ENCODE measurements at regions not wholly inside any gene's neighbourhood (a gene's known extent, or its start where the extent isn't known, plus 50 kb on each side); places are given as distances from the start of the nearest gene placed in this dataset.

DNA sequence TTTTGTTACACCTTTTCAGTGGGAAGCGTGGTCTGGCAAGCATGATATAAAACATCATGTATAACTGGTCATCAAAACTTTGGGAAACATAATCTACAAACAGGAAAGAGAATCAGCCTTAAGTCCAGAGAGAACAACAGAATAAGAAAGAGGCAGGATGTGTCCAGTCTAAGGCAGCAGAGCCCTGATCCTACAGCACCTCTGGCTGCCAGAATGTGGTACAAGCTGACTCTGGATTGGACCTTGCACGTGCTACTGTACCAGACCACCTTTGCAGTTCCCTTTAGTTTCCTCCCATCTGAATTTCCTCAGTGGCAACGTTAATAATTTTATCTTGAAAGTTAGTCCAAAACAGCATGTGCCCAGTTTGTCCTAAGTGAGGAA lies 824.6 kb upstream of the IGFBP3 start:
- in situ Hi-C loops (cut with HindIII; ENCODE audit: low sequenced_read_pairs): no loop called here

DNA sequence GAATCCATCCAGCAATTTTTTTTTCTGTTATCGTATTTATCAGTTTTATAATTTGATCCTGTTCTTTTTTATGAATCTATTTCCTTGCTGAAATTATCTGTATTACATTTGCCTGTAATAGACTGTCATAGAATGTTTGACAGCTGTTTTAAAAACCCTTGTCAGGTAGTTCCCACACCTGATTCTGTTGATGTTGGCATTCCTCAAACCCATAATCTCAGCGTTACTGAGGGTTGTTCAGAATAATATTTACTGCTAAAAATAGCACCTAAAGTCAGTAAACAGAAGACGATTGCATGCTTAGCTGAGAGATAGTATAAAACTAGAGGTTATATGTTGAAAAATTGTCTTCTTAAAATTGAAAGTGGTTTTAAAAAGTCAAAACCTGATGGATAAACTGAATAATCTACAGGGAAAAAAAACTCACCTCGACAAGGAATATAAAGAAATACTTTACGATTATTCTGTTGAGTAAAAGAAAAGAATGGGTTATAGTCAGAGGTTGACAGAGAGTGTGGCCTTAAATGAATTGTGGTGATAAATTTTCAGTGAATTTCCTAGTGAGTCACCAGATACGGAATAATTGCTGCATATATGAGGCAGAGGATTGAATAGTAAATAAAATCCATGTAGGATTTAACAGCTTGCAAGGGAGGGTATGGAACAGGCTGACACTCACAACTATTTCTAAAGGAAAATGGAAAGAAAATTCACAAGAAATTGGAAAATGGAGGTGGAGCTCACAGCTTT lies 824.1 kb upstream of the IGFBP3 start:
- in situ Hi-C loops (cut with HindIII; ENCODE audit: low sequenced_read_pairs): no loop called here

- in situ Hi-C loops (cut with HindIII; ENCODE audit: low sequenced_read_pairs): no loop called here
These were observed 821.5 kb upstream of the IGFBP3 start for GRCh38 chr7:46742601-46743000.

- in situ Hi-C loops (cut with HindIII; ENCODE audit: low sequenced_read_pairs): no loop called here
These were observed 821.0 kb upstream of the IGFBP3 start for GRCh38 chr7:46741938-46742540.

- in situ Hi-C loops (cut with HindIII; ENCODE audit: low sequenced_read_pairs): no loop called here
These were observed 820.1 kb upstream of the IGFBP3 start for GRCh38 chr7:46741181-46741580.

DNA sequence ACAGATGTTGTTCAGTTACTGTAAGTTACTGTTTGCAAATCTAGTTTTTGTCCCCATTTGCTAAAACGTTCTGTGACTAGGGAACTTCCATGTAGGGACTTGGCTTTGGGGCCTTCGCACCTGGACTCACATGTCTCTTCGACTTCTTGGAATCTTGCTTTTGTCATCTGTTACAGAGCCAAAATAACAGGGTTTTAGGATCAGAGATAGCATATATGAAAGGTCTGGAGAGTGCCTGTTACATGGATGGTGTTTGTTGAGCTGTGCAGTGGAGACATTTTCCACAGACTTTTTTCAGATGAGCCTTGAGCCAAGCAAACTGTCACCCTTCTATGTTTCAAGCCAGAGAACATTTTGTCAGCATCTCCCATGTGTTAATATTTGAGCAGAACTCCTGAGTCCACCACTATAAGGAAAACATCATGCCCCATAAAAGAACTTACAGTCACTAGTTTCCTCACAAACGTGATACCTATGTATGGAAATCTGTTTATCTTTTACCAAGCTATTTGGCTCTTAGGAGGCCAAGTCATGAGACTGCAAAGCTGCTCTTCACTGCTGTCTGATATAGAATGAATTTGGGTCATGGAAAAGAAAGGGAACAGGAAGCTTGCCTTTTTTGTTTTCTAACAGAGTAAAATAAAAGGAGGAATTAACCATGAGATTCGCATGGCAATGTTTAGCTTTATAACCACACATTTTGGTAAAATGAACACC lies 818.6 kb upstream of the IGFBP3 start:
- in situ Hi-C loops (cut with HindIII; ENCODE audit: low sequenced_read_pairs): no loop called here

DNA sequence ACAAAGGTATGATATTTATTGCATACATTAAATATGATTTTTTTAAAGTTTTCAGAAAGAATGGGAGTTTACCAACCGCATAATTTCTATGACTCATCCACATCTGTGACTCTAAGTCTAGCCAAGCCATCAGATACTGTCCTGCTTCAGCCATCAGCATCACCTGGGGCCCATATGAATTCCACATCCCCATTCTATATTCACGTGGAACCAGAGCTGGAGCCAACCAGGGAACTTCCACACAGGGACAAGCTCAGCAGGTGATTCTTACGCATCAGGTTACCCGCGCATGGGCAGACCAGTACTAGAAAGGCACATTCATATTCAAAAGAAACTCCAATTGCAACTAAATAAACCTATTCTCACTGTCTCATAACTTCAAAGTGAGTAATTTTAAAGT lies 817.7 kb upstream of the IGFBP3 start:
- in situ Hi-C loops (cut with HindIII; ENCODE audit: low sequenced_read_pairs): no loop called here

GRCh38 chr7:46738165-46738564 lies 817.1 kb upstream of the IGFBP3 start:
- in situ Hi-C loops (cut with HindIII; ENCODE audit: low sequenced_read_pairs): no loop called here

- in situ Hi-C loops (cut with HindIII; ENCODE audit: low sequenced_read_pairs): no loop called here
These were observed 804.8 kb upstream of the IGFBP3 start for GRCh38 chr7:46725838-46726237.

DNA sequence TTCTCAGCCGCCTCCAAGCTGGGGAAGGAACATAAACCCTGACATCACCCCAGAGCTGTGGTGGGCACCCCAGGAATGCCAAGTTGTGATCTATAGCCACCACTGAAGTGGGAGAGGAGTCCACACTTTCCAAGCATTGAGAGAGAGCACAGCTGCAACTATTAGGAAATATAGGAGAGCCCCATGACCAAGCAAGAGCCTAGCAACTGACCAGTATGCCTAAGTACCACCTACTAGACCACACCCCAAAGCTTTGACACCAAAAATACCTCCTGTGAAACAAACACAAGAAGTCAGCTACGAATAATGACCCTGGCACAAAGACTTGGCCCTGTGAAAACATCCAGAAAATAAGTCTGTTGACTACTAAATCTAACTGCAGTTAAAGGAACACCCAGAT lies 804.1 kb upstream of the IGFBP3 start:
- in situ Hi-C loops (cut with HindIII; ENCODE audit: low sequenced_read_pairs): no loop called here

- in situ Hi-C loops (cut with HindIII; ENCODE audit: low sequenced_read_pairs): no loop called here
These were observed 802.7 kb upstream of the IGFBP3 start for GRCh38 chr7:46723742-46724141.

- in situ Hi-C loops (cut with HindIII; ENCODE audit: low sequenced_read_pairs): no loop called here
These were observed 801.9 kb upstream of the IGFBP3 start for GRCh38 chr7:46723003-46723402.

DNA sequence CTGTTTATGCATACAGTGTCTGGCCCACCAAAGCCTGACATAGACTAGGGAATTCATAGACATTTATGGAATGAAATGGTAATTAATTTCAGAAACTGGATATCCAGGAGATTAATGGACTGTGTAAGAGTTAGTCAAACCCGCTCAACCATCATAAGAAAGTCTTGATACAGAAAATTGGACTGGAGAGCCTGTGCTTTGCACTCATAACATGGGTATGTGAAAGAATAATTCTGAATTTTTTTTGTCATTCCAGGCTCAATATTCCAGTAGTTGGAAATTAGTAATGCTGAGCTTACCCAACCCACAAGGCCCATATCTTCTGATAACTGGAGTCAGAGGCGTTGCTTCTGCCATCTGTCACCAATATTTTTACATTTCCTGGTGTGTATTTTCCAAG lies 799.7 kb upstream of the IGFBP3 start:
- in situ Hi-C loops (cut with HindIII; ENCODE audit: low sequenced_read_pairs): no loop called here

- in situ Hi-C loops (cut with HindIII; ENCODE audit: low sequenced_read_pairs): no loop called here
These were observed 798.5 kb upstream of the IGFBP3 start for GRCh38 chr7:46719616-46720015.

DNA sequence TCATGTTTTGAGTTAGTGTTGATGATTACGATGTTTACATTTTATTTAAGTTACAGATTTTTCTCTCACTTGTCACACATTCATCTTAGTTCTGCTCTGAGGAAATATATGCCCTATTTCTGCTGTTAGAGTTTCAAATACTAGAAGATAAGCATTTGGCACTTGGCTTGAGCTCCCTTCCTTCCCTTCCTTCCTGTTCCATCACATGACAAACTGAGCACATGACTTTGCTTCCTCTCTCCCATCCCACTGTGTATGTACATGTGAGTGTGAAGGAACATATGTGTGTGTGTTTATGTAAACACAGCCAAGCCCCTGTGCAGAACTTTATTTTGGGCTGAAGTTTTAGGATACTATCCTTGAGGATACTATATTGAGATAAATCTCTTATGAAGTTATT lies 795.9 kb upstream of the IGFBP3 start:
- in situ Hi-C loops (cut with HindIII; ENCODE audit: low sequenced_read_pairs): no loop called here

GRCh38 chr7:46715579-46715978 lies 794.5 kb upstream of the IGFBP3 start:
- in situ Hi-C loops (cut with HindIII; ENCODE audit: low sequenced_read_pairs): no loop called here

DNA sequence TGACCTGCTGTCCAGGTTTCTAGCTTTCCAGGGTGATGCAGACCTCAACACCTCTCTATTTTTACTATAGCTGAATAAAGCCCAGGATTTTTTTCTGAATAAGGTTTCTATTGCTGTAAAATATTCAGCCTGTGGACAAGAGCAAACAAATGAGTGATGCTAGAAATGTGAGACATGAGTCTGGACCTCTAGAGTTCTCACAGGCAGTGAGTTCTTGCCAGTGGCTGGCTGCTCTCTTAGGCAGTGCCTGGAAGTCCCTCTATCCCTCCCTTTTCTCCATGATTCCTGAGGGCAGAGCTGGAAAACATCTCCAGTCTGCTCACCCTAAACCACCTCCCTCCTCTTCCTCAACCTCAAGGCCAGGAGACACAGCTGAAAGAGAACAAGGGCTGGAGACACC lies 793.8 kb upstream of the IGFBP3 start:
- in situ Hi-C loops (cut with HindIII; ENCODE audit: low sequenced_read_pairs): no loop called here

DNA sequence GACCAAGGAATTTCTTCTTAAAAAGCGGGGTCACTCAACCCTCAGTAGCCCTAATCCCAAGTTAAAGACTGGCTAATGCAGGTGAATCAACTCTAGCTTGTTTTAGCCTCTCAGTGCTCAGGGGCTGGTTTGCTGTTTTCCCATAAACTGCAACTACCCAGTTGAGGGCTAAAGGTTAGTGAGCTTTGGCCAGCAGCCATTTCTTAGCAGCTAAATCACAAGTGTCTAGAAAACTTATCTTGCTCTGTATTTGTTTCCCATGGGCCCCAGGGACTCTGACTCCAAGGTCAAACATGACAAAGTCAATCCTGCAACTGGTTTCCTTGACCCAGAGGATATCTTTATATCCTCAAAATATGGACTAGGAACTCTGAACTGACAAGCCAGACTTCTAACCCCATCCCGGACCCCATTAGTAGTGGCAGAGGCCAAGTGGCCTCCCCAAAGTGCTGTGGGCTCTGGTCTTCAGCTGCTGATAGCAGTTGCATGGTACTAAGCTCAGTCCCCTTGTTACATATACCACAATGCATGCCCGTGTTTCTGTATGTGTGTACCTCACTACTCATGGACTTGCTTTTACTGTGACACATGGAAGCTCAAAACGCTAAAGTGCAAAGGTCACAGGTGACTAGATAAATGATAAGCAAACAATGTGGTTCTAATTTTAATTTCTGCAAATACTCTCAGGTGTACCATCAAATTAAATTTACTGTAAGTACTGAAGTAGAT lies 793.0 kb upstream of the IGFBP3 start:
- in situ Hi-C loops (cut with HindIII; ENCODE audit: low sequenced_read_pairs): no loop called here

- in situ Hi-C loops (cut with HindIII; ENCODE audit: low sequenced_read_pairs): no loop called here
These were observed 789.9 kb upstream of the IGFBP3 start for GRCh38 chr7:46710927-46711326.

GRCh38 chr7:46707973-46708372 lies 786.9 kb upstream of the IGFBP3 start:
- in situ Hi-C loops (cut with HindIII; ENCODE audit: low sequenced_read_pairs): no loop called here

DNA sequence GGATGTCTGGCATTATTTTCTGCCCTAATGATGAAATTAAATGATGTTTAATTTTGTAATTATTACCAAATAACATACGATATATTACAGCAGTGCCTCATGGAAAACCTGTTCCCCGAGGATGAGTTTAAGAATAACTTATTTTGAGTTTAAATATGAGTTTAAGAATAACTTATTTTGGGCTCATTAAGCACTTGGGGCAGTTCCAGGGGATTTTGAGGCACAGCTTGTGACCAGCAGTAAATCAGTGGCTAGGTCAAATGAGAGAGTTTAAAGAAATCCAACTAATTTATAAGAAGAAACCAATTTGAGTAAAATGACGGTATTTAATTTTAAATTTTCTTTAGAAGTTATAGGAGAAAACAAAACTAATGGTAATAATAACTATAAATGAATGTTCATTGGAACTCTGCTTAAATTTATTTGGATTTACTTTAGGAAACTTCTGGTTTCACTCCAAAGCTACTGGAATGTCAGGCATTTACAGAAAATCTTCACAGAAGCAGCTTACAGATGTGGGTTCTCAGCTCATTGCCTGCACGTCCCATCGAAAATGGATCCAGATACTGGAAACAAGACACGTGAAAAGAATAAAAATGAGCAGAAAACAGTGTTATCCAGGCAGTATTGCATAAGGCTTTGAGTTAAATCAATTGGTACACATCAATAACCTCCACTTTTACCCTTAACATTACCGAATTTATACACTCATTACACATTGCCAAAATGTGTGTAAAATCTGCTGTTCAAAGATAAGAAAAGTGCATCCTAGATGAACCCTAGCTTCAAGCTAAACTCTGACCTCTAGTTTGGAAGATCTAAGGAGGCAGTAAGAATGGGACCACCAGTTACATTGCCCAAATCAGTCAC lies 784.5 kb upstream of the IGFBP3 start:
- in situ Hi-C loops (cut with HindIII; ENCODE audit: low sequenced_read_pairs): no loop called here
